A673 (cell line): ENCODE measurements at regions not wholly inside any gene's neighbourhood (a gene's known extent, or its start where the extent isn't known, plus 50 kb on each side); places are given as distances from the start of the nearest gene placed in this dataset.

Source experiments
- EZH2 ChIP-seq: fragments of 200-600 bp; sonication (generic); IDR thresholded peaks from 2 replicates; pipeline ENCODE4 v1.6.1; 2017; ENCODE audit warnings: borderline replicate concordance, low read depth, mild to moderate bottlenecking, mixed read lengths, antibody characterized with exemption, low read length; ENCODE audit not compliant: poor library complexity, severe bottlenecking
- TF ChIP-seq, protein P1 (sequence below): fragments of 300-800, 200-600 bp; sonication (generic); conservative IDR thresholded peaks from 2 replicates; pipeline ENCODE4 v1.5.1; 2017; ENCODE audit warnings: low read depth, mild to moderate bottlenecking, antibody characterized with exemption, low read length, moderate library complexity, mixed read lengths

DNA sequence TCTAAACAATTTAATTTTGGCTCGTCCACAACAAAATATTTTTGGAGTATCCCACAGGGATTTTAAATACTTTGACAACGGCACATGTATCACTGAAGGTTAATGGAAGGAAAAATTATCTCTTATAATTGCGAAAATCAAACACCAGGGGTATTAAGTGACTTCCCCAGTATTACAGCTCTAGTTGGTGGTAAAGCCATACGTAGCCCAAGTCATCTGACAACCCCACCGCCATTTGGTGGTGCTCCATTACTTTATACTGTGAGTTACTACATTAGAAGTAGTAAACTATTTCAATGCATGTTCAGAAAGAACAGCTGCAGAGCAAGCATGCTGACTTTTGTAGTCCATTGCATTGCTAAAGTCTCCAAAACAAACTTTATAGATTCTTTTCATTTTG lies 179.7 kb downstream of the HGF start:
- TF ChIP-seq, protein P1, sequence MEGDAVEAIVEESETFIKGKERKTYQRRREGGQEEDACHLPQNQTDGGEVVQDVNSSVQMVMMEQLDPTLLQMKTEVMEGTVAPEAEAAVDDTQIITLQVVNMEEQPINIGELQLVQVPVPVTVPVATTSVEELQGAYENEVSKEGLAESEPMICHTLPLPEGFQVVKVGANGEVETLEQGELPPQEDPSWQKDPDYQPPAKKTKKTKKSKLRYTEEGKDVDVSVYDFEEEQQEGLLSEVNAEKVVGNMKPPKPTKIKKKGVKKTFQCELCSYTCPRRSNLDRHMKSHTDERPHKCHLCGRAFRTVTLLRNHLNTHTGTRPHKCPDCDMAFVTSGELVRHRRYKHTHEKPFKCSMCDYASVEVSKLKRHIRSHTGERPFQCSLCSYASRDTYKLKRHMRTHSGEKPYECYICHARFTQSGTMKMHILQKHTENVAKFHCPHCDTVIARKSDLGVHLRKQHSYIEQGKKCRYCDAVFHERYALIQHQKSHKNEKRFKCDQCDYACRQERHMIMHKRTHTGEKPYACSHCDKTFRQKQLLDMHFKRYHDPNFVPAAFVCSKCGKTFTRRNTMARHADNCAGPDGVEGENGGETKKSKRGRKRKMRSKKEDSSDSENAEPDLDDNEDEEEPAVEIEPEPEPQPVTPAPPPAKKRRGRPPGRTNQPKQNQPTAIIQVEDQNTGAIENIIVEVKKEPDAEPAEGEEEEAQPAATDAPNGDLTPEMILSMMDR, result no peak
- no peak for TF ChIP-seq EZH2
